PFSK-1 (cell line): ENCODE measurements at regions not wholly inside any gene's neighbourhood (a gene's known extent, or its start where the extent isn't known, plus 50 kb on each side); places are given as distances from the start of the nearest gene placed in this dataset.

Source experiments
- FOXP2 ChIP-seq: optimal IDR thresholded peaks from 2 replicates; pipeline ENCODE3; 2011; ENCODE audit warnings: borderline replicate concordance, control low read depth, inconsistent platforms; ENCODE audit not compliant: insufficient read depth; ENCODE audit errors: extremely low read length, extremely low read depth
- POLR2AphosphoS5 ChIP-seq: IDR thresholded peaks from 2 replicates; pipeline ENCODE4 v1.6.1; 2012; ENCODE audit warnings: low read depth, mild to moderate bottlenecking, control low read depth, low read length, moderate library complexity
- REST ChIP-seq, 2 experiments: IDR thresholded peaks; 2 replicates each; pipeline versions ENCODE4 v1.6.1 to v1.8.0; 2011 to 2012; ENCODE audit warnings: low read depth in 2 of 2, low read length in 2 of 2, control low read depth in 1 of 2, inconsistent platforms in 1 of 2, mild to moderate bottlenecking in 1 of 2, moderate library complexity in 1 of 2; ENCODE audit not compliant: insufficient read depth in 1 of 2
- SIN3A ChIP-seq: IDR thresholded peaks from 2 replicates; pipeline ENCODE4 v1.6.1; 2012; ENCODE audit warnings: mild to moderate bottlenecking, low read length, moderate library complexity, borderline replicate concordance; ENCODE audit not compliant: insufficient read depth
- TAF1 ChIP-seq: IDR thresholded peaks from 2 replicates; pipeline ENCODE4 v1.6.1; 2012; ENCODE audit warnings: low read length, control low read depth, borderline replicate concordance; ENCODE audit not compliant: insufficient read depth

GRCh38 chr7:106504645-106505044 lies 156.3 kb downstream of the CCDC71L start:
- TF ChIP-seq TAF1: no peak
- TF ChIP-seq FOXP2: no peak
- no peak for TF ChIP-seq REST (IDR thresholded peaks at IDR 0.05; ENCODE audit: insufficient read depth in 1 of 2, low read depth in 2 of 2, low read length in 2 of 2)
- TF ChIP-seq POLR2AphosphoS5: no peak

- TF ChIP-seq TAF1 (no peak), FOXP2 (no peak), SIN3A (no peak), POLR2AphosphoS5 (no peak), REST (IDR thresholded peaks at IDR 0.05; ENCODE audit: insufficient read depth in 1 of 2, low read depth in 2 of 2, low read length in 2 of 2) (no peak)
Observed at GRCh38 chr7:106504207-106504606, 156.8 kb downstream of the CCDC71L start.

GRCh38 chr7:106503626-106504025 lies 157.3 kb downstream of the CCDC71L start:
- TF ChIP-seq FOXP2 (no peak), TAF1 (no peak), POLR2AphosphoS5 (no peak), REST (IDR thresholded peaks at IDR 0.05; ENCODE audit: insufficient read depth in 1 of 2, low read depth in 2 of 2, low read length in 2 of 2) (no peak), SIN3A (no peak)

GRCh38 chr7:106501605-106502580 lies 159.1 kb downstream of the CCDC71L start:
- TF ChIP-seq SIN3A: no peak
- no peak for TF ChIP-seq REST (IDR thresholded peaks at IDR 0.05; ENCODE audit: insufficient read depth in 1 of 2, low read depth in 2 of 2, low read length in 2 of 2)
